Neural cell (in vitro differentiated cells): ENCODE measurements at regions not wholly inside any gene's neighbourhood (a gene's known extent, or its start where the extent isn't known, plus 50 kb on each side); places are given as distances from the start of the nearest gene placed in this dataset.

ENCODE experiments used
- POLR2AphosphoS5 ChIP-seq: IDR thresholded peaks from 2 replicates; pipeline ENCODE4 v1.6.1; 2012
- REST ChIP-seq: IDR thresholded peaks from 2 replicates; pipeline ENCODE4 v1.6.1; 2012; ENCODE audit warnings: borderline replicate concordance
- TF ChIP-seq, protein P1 (sequence below): fragments of 450-650 bp; IDR thresholded peaks from 2 replicates; pipeline ENCODE4 v1.5.1; 2014; ENCODE audit warnings: antibody characterized with exemption, mild to moderate bottlenecking, moderate library complexity; ENCODE audit not compliant: poor library complexity, severe bottlenecking

DNA sequence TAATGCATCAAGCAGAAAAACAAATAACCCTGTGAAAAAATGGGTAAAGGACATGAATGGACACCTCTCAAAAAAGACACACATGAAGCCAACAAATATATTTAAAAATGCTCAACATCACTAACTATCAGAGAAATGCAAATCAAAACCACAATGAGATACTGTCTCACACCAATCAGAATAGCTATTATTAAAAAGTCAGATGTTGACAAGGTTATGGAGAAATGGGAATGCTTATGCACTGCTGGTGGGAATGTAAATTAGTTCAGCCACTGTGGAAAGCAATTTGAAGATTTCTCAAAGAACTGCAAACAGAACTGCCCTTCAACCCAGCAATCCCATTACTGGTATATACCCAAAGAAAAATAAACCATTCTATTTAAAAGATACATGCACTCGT lies 86.6 kb upstream of the TNFSF4 start:
- TF ChIP-seq REST (no peak), POLR2AphosphoS5 (no peak)
- TF ChIP-seq, protein P1, sequence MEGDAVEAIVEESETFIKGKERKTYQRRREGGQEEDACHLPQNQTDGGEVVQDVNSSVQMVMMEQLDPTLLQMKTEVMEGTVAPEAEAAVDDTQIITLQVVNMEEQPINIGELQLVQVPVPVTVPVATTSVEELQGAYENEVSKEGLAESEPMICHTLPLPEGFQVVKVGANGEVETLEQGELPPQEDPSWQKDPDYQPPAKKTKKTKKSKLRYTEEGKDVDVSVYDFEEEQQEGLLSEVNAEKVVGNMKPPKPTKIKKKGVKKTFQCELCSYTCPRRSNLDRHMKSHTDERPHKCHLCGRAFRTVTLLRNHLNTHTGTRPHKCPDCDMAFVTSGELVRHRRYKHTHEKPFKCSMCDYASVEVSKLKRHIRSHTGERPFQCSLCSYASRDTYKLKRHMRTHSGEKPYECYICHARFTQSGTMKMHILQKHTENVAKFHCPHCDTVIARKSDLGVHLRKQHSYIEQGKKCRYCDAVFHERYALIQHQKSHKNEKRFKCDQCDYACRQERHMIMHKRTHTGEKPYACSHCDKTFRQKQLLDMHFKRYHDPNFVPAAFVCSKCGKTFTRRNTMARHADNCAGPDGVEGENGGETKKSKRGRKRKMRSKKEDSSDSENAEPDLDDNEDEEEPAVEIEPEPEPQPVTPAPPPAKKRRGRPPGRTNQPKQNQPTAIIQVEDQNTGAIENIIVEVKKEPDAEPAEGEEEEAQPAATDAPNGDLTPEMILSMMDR = no peak
